Glutamatergic neuron (in vitro differentiated cells): ENCODE measurements at regions not wholly inside any gene's neighbourhood (a gene's known extent, or its start where the extent isn't known, plus 50 kb on each side); places are given as distances from the start of the nearest gene placed in this dataset.

Experiments
- DNase-seq: peaks from one replicate; pipeline ENCODE4 v3.0.0; 2022
- H3K27ac Mint-ChIP-seq: one replicate; pipeline ENCODE4 v1.8.0; 2020; ENCODE audit warnings: mild to moderate bottlenecking, mixed read lengths, inconsistent platforms; ENCODE audit not compliant: unreplicated experiment
- H3K27me3 Mint-ChIP-seq: one replicate; pipeline ENCODE4 v1.8.0; 2020; ENCODE audit warnings: mild to moderate bottlenecking, moderate library complexity, mixed read lengths, inconsistent platforms; ENCODE audit not compliant: unreplicated experiment
- H3K36me3 Mint-ChIP-seq: one replicate; pipeline ENCODE4 v1.8.0; 2020; ENCODE audit warnings: mild to moderate bottlenecking, mixed read lengths, inconsistent platforms; ENCODE audit not compliant: unreplicated experiment
- H3K4me1 Mint-ChIP-seq: one replicate; pipeline ENCODE4 v1.8.0; 2020; ENCODE audit warnings: mild to moderate bottlenecking, low read depth, mixed read lengths, inconsistent platforms; ENCODE audit not compliant: unreplicated experiment
- H3K4me3 Mint-ChIP-seq: one replicate; pipeline ENCODE4 v1.8.0; 2020; ENCODE audit warnings: mild to moderate bottlenecking, mixed read lengths, inconsistent platforms; ENCODE audit not compliant: unreplicated experiment
- H3K9me3 Mint-ChIP-seq: one replicate; pipeline ENCODE4 v1.8.0; 2020; ENCODE audit warnings: mild to moderate bottlenecking, moderate library complexity, mixed read lengths, inconsistent platforms; ENCODE audit not compliant: unreplicated experiment
- TF ChIP-seq, protein P1 (sequence below): fragments of 200-600 bp; sonication (generic); IDR thresholded peaks from one replicate; pipeline ENCODE4 v1.5.0; 2021; ENCODE audit not compliant: partially characterized antibody, unreplicated experiment

DNA sequence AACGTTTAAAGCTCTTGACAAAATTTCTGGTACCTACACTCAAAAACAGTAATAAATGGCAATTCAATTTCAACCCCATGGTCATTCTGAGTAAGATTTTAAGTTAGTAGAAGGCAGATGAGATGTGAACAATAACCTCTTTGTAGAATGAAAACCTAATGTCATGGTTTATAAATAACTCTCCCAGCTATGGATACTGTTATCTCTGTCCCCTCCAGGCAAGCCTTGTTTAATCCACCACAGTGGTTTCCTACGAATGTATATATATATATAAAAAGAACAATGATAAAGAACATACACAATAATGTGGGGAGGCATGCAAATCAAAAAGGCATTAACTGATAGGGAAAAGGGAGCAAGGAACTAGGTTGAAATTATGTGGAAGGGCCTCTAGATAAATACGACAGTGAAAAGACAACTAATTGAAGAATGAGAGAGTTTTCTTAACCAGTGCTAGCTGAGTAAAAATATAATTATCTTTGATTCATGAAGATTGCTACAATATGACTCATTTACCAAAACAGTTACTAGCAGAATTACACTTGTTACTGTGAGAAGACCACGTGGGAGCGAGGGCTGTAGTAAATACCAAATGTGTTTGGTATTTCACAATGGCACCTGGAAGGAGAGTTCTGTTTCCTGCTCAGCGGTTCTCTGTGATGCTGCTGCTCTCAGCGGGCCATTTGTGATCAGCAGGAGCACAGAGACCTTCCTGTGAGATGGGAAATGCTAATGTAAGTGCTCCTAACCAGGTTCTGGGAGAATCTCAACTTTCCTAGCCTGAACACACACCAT, 173.7 kb downstream of the MBOAT1 start:
- no peaks in the 10 kb centered on the region for H3K36me3 Mint-ChIP-seq
- no peak overlapping the region for H3K27ac Mint-ChIP-seq
- TF ChIP-seq, protein P1, sequence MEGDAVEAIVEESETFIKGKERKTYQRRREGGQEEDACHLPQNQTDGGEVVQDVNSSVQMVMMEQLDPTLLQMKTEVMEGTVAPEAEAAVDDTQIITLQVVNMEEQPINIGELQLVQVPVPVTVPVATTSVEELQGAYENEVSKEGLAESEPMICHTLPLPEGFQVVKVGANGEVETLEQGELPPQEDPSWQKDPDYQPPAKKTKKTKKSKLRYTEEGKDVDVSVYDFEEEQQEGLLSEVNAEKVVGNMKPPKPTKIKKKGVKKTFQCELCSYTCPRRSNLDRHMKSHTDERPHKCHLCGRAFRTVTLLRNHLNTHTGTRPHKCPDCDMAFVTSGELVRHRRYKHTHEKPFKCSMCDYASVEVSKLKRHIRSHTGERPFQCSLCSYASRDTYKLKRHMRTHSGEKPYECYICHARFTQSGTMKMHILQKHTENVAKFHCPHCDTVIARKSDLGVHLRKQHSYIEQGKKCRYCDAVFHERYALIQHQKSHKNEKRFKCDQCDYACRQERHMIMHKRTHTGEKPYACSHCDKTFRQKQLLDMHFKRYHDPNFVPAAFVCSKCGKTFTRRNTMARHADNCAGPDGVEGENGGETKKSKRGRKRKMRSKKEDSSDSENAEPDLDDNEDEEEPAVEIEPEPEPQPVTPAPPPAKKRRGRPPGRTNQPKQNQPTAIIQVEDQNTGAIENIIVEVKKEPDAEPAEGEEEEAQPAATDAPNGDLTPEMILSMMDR = no peak
- peaks cover 3% of the 10 kb centered on the region for H3K9me3 Mint-ChIP-seq
- peaks cover 4% of the 10 kb centered on the region for H3K27me3 Mint-ChIP-seq
- DNase-seq = no peak
- no peaks in the 10 kb centered on the region for H3K4me1 Mint-ChIP-seq
- no peak overlapping the region for H3K4me3 Mint-ChIP-seq

DNA sequence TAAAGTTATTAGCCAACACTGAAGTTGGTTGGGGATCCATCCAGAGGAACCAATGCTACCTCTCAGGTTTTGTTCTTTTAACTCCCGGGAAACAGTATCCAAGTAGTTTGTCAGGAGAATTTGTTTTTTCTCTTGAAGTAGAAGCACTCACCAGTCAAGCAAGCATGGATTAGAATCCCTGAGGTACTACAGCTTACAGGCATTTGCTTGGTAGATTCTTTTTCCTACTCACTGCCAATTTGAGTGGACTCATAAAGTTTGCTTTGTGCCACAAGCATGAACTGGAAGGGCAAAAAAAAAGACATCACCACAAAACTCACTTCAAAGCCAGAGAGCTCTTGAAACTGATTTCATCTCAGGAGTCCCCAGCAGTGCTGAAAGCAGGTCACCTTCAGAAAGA, 167.4 kb downstream of the MBOAT1 start:
- H3K36me3 Mint-ChIP-seq = no peaks in the 10 kb centered on the region
- no peak overlapping the region for H3K27ac Mint-ChIP-seq
- no peak overlapping the region for H3K4me3 Mint-ChIP-seq
- peaks cover 2% of the 10 kb centered on the region for H3K27me3 Mint-ChIP-seq
- no peak for DNase-seq
- TF ChIP-seq, protein P1 = no peak
- no peaks in the 10 kb centered on the region for H3K4me1 Mint-ChIP-seq
- peaks cover 2% of the 10 kb centered on the region for H3K9me3 Mint-ChIP-seq
